Peyer's patch (tissue), 4 donors: ENCODE measurements at regions not wholly inside any gene's neighbourhood (a gene's known extent, or its start where the extent isn't known, plus 50 kb on each side); places are given as distances from the start of the nearest gene placed in this dataset.

Source experiments
- DNase-seq, 3 donors: peaks; one replicate each; pipeline ENCODE4 v3.0.0-alpha.2; 2017 to 2019
- H3K27ac ChIP-seq, 4 donors: fragments of 200-600 bp; sonication (generic); one replicate each; pipeline ENCODE4 v1.5.1; 2016 to 2019
- H3K27me3 ChIP-seq, 2 donors: fragments of 200-600 bp; sonication (generic); one replicate each; pipeline ENCODE4 v1.5.1; 2019
- H3K36me3 ChIP-seq, 3 donors: fragments of 200-600 bp; sonication (generic); one replicate each; pipeline ENCODE4 v1.5.1; 2016 to 2019
- H3K4me1 ChIP-seq, 4 donors: fragments of 200-600 bp; sonication (generic); one replicate each; pipeline ENCODE4 v1.5.1; 2016 to 2019
- H3K4me3 ChIP-seq, 4 donors: fragments of 200-600 bp; sonication (generic); 1 replicate in 3 of 4; 2 replicates in 1 of 4; pipeline ENCODE4 v1.5.1; 2016 to 2019; ENCODE audit warnings: mild to moderate bottlenecking in 1 of 4
- H3K9me3 ChIP-seq, 4 donors: fragments of 200-600 bp; sonication (generic); one replicate each; pipeline ENCODE4 v1.5.1; 2016 to 2019; ENCODE audit warnings: mild to moderate bottlenecking in 1 of 4
- POLR2A ChIP-seq, 2 donors: fragments of 450-650 bp; IDR thresholded peaks; one replicate each; pipeline ENCODE4 v1.5.1; 2017; ENCODE audit warnings: antibody characterized with exemption in 2 of 2, mild to moderate bottlenecking in 2 of 2, moderate library complexity in 2 of 2
- TF ChIP-seq, protein P1 (sequence below), 6 experiments: fragments of 450-650 bp in 4 of 6; fragments of 200-600 bp in 2 of 6; sonication (generic) in 1 of 6; IDR thresholded peaks; one replicate each; pipeline ENCODE4 v1.5.1; 2017 to 2019; ENCODE audit warnings: antibody characterized with exemption in 6 of 6, mild to moderate bottlenecking in 3 of 6, moderate library complexity in 1 of 6

DNA sequence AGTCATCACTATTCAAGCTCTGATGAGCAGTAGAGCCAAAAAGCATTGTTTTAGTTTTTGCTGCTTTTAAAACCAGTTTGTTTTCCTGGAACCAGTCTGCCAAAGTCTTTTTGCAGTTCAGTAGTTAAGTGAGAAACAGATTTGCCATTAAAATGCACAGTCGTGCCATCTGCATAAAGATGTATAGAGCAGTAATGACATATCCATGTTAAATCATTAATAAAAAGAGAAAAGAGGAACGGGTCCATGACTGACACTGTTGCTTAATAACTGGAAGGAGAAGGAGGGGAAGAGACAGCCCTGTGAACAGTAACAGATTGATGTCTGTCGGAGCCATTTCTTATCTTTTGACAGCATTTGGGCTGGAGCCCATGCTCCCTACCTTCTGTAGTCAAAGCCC, 704.6 kb downstream of the SATB2 start:
- Histone ChIP-seq H3K27ac (no peak overlapping the region), H3K36me3 (no peaks in the 10 kb centered on the region), H3K9me3 (no peaks in the 10 kb centered on the region), H3K4me1 (no peaks in the 10 kb centered on the region), H3K27me3 (no peaks in the 10 kb centered on the region), H3K4me3 (no peak overlapping the region)
- TF ChIP-seq, protein P1, sequence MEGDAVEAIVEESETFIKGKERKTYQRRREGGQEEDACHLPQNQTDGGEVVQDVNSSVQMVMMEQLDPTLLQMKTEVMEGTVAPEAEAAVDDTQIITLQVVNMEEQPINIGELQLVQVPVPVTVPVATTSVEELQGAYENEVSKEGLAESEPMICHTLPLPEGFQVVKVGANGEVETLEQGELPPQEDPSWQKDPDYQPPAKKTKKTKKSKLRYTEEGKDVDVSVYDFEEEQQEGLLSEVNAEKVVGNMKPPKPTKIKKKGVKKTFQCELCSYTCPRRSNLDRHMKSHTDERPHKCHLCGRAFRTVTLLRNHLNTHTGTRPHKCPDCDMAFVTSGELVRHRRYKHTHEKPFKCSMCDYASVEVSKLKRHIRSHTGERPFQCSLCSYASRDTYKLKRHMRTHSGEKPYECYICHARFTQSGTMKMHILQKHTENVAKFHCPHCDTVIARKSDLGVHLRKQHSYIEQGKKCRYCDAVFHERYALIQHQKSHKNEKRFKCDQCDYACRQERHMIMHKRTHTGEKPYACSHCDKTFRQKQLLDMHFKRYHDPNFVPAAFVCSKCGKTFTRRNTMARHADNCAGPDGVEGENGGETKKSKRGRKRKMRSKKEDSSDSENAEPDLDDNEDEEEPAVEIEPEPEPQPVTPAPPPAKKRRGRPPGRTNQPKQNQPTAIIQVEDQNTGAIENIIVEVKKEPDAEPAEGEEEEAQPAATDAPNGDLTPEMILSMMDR (IDR thresholded peaks at IDR 0.05) = no peak
- TF ChIP-seq POLR2A (IDR thresholded peaks at IDR 0.05) = no peak
- DNase-seq = no peak

DNA sequence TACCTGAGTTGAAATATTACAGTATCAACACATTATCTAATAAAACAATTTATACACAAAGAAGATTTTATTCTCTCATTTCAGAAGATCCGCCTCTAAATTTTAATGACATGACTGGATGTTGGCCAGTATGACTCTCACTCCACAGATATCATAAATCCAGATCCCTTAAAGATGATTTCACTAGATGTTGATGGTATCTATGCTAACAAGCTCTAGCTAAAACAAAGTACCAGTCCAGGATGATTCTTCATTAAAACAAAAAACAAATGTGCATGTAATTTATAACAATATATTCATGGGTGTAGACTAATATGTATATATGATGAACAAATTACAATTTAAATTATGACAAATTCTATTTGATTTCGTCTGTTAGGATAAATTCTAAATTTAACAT, 708.4 kb downstream of the SATB2 start:
- Histone ChIP-seq H3K27ac (no peak overlapping the region), H3K27me3 (no peaks in the 10 kb centered on the region), H3K9me3 (no peaks in the 10 kb centered on the region), H3K4me1 (no peaks in the 10 kb centered on the region), H3K4me3 (no peak overlapping the region), H3K36me3 (no peaks in the 10 kb centered on the region)
- no peak for TF ChIP-seq POLR2A (IDR thresholded peaks at IDR 0.05)
- TF ChIP-seq, protein P1 (IDR thresholded peaks at IDR 0.05) = no peak
- no peak for DNase-seq

GRCh38 chr2:198731842-198732399, 725.8 kb downstream of the SATB2 start:
- Histone ChIP-seq H3K4me1 (no peaks in the 10 kb centered on the region), H3K27ac (no peak overlapping the region), H3K9me3 (no peaks in the 10 kb centered on the region), H3K27me3 (no peaks in the 10 kb centered on the region), H3K36me3 (no peaks in the 10 kb centered on the region), H3K4me3 (no peak overlapping the region)
- no peak for TF ChIP-seq POLR2A (IDR thresholded peaks at IDR 0.05)
- TF ChIP-seq, protein P1 (IDR thresholded peaks at IDR 0.05) = no peak
- DNase-seq = no peak

DNA sequence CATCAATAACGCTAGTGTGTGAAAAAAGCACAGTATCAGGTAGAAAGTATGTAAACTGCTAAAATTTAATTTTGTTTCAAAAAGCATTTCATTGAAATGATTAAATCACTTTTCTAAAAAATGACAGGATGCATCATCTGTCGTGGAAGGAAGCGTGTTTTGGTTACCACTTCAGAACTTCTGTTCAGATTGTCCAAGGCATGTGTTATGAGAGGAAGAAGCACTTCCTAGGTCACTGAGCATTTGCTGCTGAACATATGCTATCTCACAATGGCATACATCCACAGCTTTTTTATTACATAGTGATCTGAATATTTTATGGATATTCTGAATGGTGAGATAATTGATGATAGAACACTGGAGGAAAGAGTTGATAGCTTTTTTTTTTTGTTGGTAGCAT, 737.5 kb downstream of the SATB2 start:
- DNase-seq = no peak
- no peaks in the 10 kb centered on the region for H3K4me1 ChIP-seq
- no peak overlapping the region for H3K4me3 ChIP-seq
- H3K27ac ChIP-seq = no peak overlapping the region
- H3K36me3 ChIP-seq = no peaks in the 10 kb centered on the region
- TF ChIP-seq, protein P1 (IDR thresholded peaks at IDR 0.05) = no peak
- TF ChIP-seq POLR2A (IDR thresholded peaks at IDR 0.05) = no peak
- H3K27me3 ChIP-seq = no peaks in the 10 kb centered on the region
- no peaks in the 10 kb centered on the region for H3K9me3 ChIP-seq

DNA sequence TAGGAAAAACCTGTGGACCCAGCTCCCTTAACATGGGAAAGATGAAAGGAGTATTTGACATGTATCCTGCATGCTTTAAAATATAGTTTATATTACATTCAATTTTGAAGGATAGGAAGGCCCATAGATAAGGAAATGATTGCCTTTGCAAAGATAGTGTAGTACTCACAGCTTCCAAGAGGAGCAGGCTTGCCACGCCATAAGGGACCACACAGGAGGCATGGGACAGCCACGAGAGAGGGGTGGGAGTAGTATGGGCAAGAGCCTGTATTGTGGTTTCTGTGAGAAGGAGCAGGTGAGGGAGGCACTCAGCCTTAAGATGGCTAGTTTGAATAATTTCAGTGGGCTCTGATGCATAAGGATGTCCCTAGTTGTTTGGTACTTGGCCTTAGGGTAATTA, 740.3 kb downstream of the SATB2 start:
- no peaks in the 10 kb centered on the region for H3K4me1 ChIP-seq
- no peaks in the 10 kb centered on the region for H3K27me3 ChIP-seq
- H3K9me3 ChIP-seq = no peaks in the 10 kb centered on the region
- no peak overlapping the region for H3K27ac ChIP-seq
- no peak for DNase-seq
- H3K4me3 ChIP-seq = no peak overlapping the region
- H3K36me3 ChIP-seq = no peaks in the 10 kb centered on the region
- no peak for TF ChIP-seq POLR2A (IDR thresholded peaks at IDR 0.05)
- TF ChIP-seq, protein P1 (IDR thresholded peaks at IDR 0.05) = no peak

GRCh38 chr2:198715302-198715835, 742.4 kb downstream of the SATB2 start:
- H3K36me3 ChIP-seq = no peaks in the 10 kb centered on the region
- H3K27me3 ChIP-seq = no peaks in the 10 kb centered on the region
- no peak overlapping the region for H3K4me3 ChIP-seq
- no peak overlapping the region for H3K27ac ChIP-seq
- DNase-seq = no peak
- TF ChIP-seq, protein P1 (IDR thresholded peaks at IDR 0.05) = no peak
- no peak for TF ChIP-seq POLR2A (IDR thresholded peaks at IDR 0.05)
- H3K4me1 ChIP-seq = no peaks in the 10 kb centered on the region
- no peaks in the 10 kb centered on the region for H3K9me3 ChIP-seq
